DMS 273 (cell line): ENCODE measurements at regions not wholly inside any gene's neighbourhood (a gene's known extent, or its start where the extent isn't known, plus 50 kb on each side); places are given as distances from the start of the nearest gene placed in this dataset.
A peak's percentile ranks its signal among the peaks of the same experiment; 100 is the strongest.

ENCODE experiments used
- DNase-seq: peaks from one replicate; lab custom pipeline; 2025; ENCODE audit not compliant: unreplicated experiment; lab: John Stamatoyannopoulos, UW

- DNase-seq = no peak
These were observed 389.6 kb upstream of the ATP2B1 start for GRCh38 chr12:90098132-90098779.

- no peak for DNase-seq
These were observed 383.2 kb upstream of the ATP2B1 start for GRCh38 chr12:90091809-90092208.

DNA sequence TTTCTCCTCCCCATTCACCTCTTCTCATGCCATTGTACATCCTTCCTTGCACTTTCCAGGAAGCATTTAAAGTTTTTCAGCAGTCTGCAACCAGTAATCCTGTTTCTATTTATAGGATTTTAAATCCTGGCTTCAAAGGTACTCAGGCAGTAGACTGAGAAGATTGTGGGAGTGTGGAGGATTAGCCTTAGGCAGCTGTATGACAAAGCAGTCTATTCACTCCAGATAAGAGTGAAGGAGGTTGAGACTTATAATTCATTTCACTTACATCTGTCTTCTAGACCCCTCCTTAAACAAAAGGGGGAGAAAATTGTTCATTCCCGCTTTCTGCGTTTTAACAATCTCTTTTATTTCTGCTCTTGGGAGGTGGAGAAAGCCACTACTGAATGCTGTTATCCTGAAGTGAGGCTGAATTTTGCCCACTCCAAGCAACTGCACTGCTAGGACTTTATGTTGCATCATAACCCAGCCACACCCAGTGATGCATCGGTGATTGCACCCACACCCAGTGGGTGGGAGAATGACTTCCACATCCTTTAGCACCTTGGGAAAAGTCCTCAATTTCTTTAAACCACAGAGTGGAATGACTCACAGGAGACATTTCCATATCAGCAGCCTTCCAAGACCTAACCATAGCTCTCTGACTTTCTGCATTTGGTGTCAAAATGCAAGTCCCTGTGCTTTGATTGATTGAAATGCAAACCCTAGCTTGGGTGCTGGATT, 382.5 kb upstream of the ATP2B1 start:
- DNase-seq = peak; percentile 2

DNA sequence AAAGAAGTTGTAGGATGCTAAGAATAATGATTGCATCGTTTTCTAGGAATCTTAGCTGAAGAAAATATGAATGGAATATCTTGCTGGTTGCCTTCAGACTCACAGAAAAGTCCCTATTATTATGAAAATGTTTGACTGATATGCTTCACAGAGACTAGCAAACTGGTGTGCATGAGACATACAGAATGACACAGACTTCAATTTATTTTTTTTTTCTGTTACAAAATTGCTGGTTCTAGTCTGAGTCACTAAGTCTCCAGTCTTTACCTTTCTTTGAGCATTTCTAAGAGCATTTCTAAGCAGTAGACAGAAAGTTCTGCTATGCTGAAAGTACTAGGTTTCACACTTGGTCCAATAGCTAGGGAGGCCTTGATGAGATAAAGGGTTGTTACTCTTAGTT, 377.6 kb upstream of the ATP2B1 start:
- no peak for DNase-seq

- DNase-seq = peak; percentile 5
These were observed 377.0 kb upstream of the ATP2B1 start for GRCh38 chr12:90085494-90086274.

GRCh38 chr12:90084018-90084417, 375.4 kb upstream of the ATP2B1 start:
- no peak for DNase-seq

GRCh38 chr12:90080616-90081015, 372.0 kb upstream of the ATP2B1 start:
- DNase-seq = no peak

GRCh38 chr12:90079529-90080210, 371.0 kb upstream of the ATP2B1 start:
- no peak for DNase-seq

DNA sequence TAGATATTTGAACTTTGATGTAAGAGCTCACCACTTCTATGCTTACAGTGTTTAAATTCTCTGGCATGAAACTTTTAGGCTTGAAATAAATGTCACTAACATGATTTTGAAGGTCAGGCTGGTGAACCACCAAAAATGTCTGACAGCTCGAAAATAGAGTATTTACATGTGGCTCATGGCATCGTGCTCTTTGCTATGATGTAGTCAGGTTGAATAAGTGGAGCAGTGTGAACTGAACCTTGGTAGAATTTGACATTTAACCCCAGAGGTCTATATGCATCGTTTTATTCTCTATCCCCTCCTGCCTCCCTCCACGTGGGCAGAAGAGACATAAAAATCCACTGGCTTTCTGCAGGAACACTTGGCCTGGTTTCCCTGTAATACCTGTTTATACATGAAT, 369.7 kb upstream of the ATP2B1 start:
- no peak for DNase-seq

GRCh38 chr12:90077756-90078155, 369.1 kb upstream of the ATP2B1 start:
- no peak for DNase-seq

- no peak for DNase-seq
These were observed 368.2 kb upstream of the ATP2B1 start for GRCh38 chr12:90076851-90077319.

GRCh38 chr12:90075685-90076084, 367.0 kb upstream of the ATP2B1 start:
- DNase-seq = no peak

GRCh38 chr12:90074086-90074485, 365.4 kb upstream of the ATP2B1 start:
- DNase-seq = no peak

- DNase-seq = no peak
These were observed 363.4 kb upstream of the ATP2B1 start for GRCh38 chr12:90071996-90072395.

DNA sequence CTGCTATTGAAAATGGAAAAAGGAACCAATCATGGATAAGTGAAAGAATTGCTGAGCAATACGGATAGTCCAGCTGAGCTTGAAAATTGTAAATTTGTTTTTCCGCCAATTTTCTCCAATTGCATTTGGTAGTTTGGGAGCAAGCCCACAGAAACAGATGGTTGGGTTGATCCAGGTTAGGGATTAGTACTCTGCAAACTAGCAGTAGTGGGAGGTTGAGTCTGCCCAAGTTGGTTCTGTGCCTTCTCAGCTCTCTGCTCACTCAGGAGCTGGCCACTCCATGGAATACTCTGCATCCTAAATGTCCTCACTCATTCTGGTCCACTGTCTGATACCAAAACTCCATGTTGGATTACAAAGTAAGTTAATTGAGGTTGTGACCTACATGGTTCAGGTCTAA, 361.1 kb upstream of the ATP2B1 start:
- DNase-seq = peak; percentile 14

DNA sequence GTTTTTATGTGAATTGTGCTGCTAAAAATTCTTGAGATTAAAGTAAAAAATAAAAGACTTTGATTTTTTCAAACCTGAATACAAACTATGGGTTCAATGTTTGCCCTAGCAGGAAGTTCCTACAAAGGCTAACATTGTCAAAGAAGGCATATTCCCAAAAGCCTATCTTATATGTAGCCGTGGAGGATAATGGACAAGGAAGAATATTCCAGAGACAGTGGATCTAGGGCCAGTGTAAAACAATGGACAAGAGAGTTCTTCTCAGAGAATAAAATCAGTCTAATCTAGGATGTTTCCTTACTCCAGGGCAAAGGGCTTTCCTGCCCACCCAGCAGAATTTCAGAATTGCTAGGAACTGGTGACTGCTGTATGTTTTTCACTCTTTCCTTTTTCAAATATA, 359.2 kb upstream of the ATP2B1 start:
- DNase-seq = no peak

DNA sequence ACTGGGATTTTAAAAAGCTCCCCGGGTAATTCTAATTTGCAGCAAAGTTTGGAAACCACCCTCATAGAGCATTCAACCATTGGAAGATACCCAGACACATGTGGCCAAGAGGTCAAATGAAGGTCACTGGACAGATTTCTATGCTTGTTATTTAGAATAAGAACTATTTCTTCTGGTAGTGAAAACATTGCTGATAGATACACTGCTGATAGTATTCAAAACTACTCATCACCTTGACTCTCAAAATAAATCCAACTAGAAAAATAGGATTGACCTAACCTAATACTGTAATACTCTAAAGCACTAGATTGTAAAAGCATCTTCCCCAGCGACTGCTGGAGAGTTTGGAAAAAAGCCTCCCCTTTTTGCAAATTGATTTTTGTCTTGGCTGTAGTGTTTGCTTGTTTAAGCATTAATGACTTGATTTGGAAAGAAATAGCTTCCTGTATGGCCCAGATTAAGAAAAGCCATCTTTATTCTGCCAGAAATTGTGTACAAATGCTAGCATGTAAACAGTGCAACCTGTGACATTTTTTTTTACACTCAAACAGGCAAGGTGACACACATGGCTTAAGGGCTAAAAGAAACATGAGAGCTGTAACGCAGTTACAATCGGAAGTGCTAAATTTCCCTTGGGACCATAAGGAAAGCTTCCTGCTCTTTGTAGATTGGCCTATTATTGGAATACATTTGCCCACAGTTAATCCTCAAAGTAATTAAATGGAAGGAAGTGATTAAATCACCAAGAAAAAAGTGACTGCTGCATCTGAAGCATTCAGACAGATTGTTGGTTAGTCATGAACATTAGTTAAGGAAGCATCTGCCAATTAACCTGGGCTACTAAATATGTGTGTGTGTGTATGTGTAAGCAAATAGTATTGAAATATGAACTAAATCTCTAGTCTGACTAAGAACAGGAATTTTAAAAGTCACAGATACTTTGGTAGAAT, 356.5 kb upstream of the ATP2B1 start:
- DNase-seq = peak; percentile 55

GRCh38 chr12:90062799-90063198, 354.2 kb upstream of the ATP2B1 start:
- DNase-seq = peak; percentile 15

DNA sequence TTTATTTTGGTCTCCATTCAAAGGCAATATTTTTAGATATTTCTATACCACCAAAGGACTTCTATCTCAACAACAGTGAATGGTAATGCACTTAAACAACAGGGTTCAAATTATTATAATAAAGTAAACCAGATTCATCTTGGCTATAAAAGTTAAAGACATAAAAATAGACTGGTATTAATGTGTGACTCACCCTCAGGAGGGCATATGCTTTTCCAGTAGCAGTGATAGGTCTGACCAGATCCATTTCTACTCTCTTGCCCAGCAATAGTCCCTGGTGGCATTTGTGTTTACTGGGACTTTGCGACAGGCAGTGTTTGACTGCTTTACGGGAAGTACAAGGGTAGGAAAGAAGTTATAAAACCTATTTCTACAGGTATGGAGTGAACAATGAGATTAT, 353.2 kb upstream of the ATP2B1 start:
- no peak for DNase-seq

DNA sequence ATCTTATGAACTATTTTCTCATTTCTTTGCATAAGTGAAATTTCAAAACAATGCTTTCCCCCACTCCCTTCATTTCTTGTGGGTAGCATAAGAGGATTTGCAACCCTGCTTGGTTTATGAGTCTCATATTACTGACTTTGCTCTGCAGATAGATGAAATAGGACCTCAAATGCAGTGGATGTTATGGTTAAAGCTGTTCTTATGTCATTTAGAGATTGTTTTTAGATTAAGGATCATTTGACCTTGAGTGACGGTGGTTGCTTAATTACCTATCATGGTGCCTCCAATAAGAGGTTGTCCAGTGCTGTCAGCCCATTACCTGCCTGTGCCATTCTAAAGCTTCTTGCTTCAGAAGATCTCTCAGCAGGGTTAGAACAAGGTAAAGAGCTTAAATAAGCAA, 351.4 kb upstream of the ATP2B1 start:
- DNase-seq = no peak
